T-helper 1 cell (primary cell): ENCODE measurements at regions not wholly inside any gene's neighbourhood (a gene's known extent, or its start where the extent isn't known, plus 50 kb on each side); places are given as distances from the start of the nearest gene placed in this dataset.

Source experiments
- DNase-seq, 5 donors: peaks; one replicate each; pipeline ENCODE4 v3.0.0-alpha.2; 2012 to 2020

DNA sequence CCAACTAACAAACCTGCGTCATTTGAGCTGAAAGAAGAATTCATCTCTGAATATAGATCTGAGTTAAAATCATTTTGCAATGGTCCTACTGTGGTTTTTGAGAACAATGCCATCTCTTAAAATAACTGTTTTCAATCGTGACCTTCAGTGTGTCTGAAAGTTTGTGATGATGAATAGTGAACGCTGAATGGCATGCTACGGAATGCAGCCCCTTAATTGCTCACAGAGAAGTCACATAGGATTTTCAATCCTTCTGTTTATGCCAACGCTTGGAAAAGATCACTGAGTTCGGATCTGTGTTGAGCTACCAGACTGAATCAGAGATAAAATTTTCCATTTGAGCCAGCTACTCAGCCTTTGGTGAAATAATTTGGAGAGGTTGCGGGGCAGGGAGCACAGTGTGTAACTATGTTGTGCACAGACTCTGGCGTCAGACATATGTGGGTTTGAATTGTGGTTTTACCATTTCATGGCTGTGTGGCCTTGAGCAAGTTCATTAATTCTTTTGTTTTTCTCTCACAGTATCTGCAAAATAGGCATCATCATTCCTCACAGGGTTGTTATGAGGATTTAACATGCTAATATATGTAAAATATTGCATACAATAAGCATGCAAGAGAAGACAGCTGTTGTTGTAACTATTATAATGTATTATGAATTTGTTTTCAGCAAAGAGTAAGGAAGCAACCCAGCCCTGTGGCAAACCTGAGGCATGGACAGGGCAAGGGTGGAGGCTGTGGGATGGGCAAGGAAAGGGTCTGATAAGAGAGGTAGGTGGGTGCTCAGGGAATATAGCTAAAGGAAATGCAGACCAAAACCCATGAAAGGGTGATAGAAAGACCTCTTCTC lies 679.9 kb downstream of the KCNA4 start:
- DNase-seq: no peak

DNA sequence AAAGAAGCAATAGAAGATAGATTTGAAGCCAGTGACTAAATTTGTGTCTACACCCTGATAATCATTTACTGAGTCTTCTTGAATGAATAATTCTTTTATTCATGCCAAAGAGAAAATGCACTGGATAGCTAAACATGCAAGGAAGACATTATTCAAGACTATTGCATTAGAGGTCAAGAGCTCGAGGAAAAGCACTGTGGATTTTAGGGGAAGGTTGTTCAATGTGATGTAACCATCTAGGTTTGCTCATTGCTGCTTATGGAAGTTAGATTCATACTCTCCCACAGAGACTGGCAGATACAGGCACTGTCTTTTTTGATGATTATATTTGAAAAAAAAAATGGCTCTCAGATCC lies 682.1 kb downstream of the KCNA4 start:
- DNase-seq: no peak

DNA sequence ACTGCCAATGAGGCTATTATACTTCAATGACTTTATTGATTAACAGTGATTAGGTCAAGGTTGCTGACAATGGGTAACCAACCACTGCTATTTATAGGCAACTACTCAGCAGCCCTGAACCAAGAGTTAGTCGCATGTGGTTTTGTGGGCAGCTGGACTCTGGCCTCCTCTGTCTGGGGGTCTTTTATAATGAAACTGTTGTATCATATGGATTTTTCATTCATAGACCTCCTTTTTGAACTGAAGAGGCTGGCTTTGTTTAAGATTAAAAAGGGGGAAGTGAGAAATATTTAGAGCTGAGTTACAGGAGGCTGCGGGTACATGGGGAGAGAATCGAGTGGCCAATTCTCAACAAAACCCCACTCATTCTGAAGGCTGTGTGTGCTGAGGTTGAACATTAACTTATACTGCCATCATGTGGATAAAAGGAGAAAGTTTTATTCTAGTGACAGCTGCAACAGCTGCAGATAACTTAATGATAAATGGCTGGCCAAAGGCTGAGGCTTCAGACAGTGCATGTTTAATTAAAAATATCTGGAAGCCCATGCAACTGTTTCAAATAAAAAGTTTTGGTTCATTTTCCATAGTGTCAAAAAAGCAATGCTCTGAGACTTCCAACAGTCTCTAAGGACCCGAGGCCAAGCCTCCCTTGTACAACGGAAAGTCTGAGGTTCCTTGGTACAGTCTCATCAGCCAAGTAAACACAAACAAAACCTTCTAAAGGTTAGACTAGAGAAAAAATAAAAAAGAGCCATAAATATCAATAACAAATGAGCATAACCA lies 682.6 kb downstream of the KCNA4 start:
- DNase-seq: no peak

DNA sequence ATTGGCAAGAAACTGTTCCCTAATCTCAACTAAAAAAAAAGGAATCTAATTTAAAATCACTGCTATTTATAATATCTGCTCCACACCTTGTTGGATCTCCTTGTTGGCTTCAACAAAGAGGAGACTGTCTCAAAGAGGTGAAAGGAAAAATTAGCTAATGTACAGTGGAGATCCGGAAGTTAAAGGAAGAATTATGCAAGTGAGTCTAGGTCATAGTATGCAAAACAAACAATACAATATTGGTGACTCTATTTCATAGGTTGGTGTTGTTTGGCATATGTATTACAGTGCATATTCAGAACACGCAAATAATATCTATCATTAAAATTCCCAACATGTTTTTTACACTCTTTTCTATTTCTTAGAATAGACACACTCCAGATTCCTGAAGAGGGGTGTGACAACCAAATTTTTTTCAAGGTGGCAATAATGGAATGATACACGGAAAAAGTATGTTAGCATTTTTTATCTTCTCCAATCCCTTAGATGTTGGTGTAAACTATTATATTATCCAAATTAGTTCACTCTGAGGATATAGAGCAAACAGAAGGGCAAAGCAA lies 685.3 kb downstream of the KCNA4 start:
- DNase-seq: no peak

DNA sequence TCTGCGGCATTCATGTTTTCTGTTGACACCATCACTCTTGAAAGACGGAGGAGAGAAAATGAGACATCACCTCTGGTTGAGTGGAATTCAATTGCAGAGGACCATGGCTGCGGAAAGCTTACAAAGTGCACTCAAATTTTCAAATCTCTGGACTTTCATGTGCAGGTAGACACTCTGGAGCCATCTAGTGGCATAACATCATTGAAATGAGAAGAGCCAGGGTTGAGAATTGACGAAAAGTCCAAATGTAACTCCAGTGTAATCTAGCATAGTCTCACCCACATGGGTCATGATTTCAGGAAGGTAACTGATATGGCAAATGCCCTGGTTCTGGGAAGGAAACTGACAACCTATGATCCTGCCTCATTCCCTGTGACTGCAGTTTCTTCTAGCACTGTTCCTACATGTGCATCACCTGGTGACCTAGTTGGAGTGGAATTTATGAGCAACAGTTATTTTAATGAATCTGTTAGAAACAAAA lies 687.8 kb downstream of the KCNA4 start:
- DNase-seq: no peak

DNA sequence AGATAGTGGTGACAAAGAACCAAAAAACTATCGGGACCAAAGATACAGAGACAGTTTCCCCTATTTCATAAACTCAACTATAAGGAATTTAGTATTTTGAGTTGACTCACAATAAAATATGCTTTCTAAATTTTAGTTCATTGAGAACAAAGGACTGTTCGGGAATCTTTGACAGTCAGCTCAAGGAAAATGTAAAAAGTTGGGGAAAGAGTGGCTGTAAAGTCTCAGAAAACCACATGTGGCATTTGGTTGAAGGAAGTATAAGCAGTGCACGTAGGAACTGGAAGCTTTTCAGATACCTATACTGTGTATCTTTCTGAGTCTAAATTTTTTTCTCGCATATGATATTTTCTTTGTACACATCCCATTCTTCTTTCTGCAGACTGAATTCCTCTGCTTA lies 688.9 kb downstream of the KCNA4 start:
- DNase-seq: no peak

DNA sequence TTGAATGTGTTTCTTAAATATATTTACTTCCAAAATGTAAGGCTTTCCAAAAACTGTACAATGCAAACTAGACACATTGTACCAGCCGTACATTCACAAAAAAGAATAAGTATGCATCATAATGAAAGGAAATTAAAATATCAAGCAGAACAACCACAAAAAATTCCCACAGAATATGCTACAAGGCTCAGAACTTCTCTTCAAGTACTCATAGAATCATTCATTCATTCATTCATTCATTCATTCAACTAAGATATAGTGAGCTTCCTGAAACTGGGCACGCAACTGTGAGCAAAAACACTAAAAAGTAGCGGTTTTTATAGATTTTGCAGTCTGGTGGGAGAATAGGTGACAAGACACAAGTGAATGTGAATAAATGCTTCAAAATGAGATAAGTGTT lies 690.1 kb downstream of the KCNA4 start:
- no peak for DNase-seq

DNA sequence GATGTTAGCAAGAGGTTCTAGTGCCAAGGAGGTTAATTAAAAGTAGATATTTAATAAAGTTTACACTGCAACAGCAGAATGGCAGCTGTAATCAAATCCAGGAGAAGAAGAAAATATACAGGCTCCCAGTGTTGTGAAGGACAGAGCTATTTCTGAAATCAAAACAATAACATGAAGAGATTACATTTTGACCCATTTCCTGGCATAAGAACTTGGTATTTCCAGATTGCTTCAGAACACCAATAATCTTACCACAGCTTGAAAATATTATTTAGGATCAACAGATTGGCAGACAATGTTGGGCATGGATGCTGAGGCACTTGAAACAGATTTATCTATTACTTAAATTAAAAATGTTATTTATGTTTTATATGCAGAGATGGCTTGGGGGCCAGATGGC lies 692.5 kb downstream of the KCNA4 start:
- no peak for DNase-seq

DNA sequence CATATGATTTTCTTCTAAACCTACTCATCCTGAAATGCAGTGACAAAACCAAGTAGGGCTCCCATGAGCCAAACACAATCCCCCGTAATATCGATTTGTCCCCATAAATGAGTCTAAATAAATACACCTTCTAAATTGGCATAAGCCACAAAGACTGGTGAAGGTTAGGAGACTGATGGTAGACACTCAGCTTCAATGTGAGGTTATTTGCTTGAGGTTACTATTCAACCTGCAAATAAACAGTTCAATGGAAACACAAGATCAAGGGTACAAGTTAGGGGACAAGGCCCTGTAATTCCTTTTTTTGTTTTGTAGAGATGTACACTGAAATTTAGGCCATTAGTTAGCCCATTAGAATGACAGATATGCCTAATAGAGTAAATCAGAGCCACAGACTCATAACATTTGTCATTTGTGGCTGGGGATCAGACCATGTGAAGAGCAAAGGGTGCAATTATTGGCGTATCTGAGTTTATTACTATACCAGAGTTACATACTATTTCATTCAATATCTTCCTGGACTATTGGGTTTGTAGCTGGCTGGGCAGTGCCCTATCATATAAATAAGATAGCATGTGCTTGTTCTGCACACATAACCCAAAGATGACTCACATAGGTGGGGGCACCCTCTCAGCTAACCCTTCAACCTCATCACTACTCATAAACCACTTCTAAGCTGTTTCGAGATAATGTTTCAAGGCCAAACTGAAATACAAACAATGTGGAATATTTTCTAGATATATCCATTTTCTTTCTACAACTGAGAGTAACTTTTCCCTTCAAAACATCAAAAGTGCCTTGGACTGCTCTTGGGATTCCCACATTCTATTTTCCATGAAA lies 695.3 kb downstream of the KCNA4 start:
- no peak for DNase-seq

DNA sequence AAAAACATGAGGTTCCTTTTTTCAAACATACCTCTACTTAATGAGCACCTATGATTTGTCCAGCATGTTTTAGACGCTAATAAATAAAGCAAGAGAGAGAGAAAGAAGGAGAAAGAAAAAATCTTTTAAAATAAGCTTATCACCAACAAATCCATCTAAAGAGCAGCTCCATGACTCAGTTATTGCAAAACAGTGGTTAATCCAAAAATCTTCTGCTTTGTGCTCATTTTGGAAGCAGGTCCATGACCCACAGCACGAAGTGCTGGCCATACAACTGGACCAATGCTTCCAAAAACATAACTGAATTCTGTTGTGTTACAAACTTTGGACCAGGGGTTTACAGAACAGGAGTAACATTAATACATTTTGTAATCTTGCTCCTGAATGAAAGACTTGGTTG lies 696.6 kb downstream of the KCNA4 start:
- DNase-seq: no peak

DNA sequence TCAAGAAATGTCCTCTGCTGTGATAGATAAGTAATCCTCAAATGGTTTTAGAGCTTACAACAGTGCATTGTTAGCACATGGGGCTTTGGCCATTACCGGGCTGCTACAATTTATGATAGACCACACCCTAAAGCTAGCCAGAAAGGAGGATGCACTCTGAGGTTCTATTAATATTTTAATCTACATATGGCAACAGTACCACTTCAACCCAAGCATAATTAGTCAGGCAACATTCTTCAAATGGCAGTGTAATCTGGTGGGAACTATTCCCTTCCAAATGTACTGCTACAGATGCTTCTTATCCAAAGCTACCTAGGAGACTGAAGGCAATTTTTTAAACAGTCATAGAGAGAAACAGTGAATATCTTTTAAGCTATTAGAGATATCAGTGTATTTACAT lies 697.6 kb downstream of the KCNA4 start:
- DNase-seq: no peak

DNA sequence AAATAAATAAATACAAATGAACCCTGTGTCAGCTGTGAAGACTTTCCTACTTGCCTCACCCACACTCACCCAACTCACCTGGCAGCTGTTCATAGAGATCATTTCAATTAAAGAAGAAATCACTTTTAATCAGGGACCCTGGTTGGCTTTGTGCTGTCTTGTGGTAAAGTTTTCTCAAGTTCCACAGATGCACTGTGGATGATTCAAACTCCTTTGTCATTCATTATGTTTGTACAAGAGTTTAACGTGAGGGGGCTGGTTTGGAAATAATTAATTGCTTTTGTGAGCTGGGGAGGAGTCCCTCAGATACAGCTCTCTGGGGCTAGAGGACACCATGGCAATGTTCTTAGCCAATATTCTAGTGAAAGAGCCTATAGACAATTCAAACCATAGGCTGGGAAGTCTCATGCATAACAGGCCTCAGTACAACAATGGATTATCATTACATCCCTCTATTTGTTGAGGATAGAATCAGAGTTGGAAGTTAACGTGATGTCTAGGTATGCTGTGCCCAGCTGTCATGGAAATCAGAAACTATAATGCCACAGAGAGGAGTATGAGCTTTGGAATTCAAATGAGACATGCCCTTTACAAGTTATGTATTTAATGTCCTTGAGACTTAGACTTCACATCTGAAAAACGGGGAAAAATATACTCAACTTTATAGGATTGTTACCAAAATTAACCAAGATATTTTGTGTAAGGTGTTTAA lies 698.5 kb downstream of the KCNA4 start:
- DNase-seq: no peak

DNA sequence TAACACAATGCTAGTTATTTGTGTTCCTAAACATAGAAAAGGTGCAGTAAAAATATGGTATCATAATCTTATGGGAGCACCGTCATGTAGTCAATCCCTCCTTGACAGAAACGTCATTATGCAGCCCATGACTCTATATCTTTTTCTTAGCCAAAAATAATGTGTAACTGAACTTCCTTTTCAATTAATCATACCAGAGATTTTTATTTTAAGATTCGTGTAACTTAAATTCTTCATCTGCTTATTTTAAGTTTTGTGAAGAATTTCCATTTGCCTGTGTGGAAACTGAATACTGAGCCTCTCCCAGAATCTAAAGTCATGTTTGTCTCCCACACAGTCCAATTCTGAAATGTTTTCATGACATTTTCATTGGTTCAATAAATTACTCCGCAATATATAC lies 699.1 kb downstream of the KCNA4 start:
- DNase-seq: no peak

DNA sequence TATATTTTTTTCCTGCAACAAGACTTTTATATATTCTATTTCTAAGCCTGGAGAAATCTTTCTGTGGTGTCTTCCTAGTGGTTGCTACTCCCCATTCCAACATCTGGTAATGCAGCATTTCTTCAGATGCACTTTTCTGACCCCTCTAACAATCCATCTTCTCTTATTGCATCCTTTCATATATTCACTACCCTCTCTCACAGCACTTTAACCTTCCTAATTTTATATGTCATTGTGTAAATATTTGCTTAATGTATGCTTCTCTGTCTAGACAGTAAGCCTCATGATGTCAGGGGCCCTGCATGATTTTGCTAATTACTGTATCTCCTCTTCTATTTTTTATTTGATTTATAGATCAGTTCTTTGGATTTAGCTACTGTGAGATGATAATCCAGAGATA lies 701.6 kb downstream of the KCNA4 start:
- DNase-seq: no peak

DNA sequence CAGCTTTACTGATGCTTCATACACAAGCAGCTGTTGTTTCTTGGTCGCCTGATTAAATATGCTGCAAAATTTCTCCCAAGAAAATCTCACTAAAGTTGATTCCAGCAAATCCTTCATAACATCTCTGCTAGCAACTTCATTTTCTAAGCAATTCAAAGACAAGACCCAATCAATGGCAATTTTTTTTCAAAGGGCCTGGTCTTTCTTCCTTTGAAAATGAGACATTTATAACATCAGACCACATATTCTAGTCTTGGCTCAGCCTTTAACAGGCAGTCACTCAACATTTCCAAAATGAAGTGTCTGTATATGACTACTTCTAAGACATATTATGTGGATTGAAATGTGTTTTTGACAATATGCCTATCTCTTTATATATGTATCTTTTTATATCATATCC lies 702.6 kb downstream of the KCNA4 start:
- DNase-seq: no peak

DNA sequence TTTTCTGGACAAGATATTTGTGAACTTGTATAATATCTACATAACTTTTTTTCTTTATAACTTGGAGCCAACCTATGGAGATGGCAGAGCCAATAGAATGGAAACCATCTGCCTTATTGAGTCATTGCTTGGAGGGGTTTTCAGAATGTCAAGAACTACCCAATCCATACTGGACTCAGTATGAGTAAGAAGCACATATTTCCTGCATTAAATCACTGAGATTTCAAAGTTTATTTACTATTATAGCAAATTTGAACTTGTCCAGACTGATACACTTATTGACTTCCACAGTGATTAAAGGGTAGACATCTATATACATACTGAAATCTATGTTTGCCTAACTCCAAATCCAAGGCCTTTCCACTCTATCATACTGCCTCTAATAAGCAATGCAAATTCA lies 704.0 kb downstream of the KCNA4 start:
- no peak for DNase-seq

DNA sequence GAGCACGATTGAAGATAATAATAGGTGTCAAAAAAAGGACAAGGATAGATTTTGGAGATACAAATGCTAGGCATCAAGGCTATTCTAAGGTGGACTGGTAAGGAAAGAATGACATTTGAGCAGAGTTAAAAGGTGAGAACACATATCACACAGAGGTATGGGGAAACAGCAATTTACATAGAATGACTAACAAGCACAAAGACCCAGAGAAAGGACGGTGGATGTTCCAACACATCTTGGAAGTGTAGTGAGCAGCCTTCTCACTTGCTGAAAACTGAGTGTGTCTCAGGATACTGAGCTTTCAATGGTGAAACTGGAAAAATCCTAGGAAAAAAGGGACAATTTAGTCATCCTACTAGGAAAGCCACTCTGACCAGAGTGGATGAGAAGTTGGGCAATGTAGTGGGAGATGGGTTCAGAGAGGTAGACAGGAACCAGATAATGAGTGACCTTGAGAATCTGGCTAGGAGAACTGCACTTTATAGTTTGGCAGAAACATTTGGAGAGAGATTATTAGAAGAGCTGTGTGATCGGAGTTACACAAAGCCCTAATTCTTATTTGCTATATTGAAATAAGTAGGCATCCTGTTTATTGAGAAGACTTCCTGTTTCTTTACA lies 706.0 kb downstream of the KCNA4 start:
- no peak for DNase-seq

DNA sequence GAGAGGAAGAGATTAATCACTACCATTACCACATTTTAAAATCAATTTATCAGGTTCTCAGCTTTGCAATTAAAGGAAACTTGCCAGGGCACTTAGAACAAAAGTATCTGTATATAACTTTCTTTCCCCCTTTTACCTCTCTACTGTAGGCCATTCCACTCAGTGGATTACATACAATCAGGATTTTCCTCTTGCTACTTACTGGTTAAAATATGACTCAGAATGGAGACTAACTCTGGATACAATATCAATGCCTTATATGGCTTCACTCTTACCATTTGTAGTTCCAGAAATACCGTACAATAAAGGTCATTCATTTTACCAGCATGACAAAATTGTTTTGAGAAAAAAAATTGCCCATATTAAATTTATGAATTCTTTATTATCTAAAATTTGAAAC lies 706.8 kb downstream of the KCNA4 start:
- DNase-seq: no peak

DNA sequence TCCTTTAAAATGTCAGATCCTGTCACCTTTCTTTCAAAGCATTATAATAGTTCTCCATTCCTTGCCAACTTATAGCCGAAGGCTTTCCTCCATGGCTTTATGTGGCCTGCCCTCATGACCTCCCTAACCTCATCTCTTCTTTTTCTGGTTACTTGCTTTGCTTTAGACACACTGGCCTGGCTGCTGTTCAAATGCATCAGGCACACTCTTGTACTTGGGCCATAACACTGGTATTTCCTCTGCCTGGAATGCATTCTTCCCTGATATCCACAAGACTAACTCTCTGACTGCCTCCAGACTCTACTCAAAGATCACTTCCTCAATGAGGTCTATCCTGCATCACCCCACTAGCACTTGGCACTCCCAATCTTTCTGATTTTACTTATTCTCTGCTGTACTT lies 710.3 kb downstream of the KCNA4 start:
- DNase-seq: no peak

DNA sequence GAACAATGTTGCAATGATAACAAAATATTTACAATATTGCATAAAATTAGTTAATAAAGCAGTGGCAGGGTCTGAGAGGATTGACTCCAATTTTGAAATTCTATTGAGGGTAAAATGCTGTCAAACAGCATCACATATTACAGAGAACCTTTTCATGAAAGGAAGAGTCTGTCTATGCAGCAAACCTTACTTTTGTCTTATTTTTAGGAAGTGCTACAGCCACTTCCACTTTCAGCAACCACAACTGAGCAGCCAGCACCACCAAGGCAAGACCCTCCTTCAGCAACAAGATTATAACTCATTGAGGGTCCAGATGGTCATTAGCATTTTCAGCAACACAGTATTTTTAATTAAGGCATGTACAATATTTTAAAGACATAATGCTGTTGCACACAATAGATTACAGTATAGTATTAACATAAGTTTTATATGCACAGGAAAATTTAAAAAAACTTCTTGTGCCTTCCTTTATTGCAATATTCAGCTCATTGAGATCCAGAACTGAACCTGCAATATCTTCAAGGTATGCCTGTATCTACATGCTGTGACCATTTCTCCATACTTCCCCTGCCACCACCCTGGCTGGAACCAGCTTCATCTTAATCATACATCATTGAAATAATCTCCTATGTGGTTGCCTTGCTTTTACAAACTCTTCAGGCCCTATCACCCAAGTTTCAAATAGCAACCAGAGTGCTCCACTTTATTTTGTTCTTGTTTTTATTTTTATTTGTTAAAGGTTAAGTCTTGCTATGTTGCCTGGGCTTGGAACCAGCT lies 711.2 kb downstream of the KCNA4 start:
- DNase-seq: no peak

DNA sequence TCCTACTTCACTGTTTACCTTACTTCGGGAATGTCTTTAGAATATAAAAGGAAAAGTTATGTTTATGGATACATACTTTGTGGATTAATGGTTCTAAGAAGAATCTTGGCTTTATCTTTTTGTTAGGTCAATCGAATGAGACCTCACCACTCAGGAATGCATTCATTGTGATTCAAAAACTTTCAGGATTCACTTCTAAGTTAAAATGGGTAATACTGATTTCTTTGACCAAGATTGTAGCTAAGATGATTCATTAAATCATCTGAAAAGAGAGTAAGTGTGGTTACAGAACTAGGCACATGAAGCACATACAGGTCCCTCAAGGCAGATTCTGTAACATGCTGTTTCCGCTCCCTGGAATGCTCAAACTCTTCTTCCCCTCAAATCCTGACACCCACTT lies 716.4 kb downstream of the KCNA4 start:
- DNase-seq: no peak
